GM21515 (cell line): ENCODE measurements at regions not wholly inside any gene's neighbourhood (a gene's known extent, or its start where the extent isn't known, plus 50 kb on each side); places are given as distances from the start of the nearest gene placed in this dataset.

Source experiments
- ATAC-seq: cut with Tn5 transposase; IDR thresholded peaks from one replicate; pipeline ENCODE4 v1.9.1; 2021; ENCODE audit not compliant: unreplicated experiment

DNA sequence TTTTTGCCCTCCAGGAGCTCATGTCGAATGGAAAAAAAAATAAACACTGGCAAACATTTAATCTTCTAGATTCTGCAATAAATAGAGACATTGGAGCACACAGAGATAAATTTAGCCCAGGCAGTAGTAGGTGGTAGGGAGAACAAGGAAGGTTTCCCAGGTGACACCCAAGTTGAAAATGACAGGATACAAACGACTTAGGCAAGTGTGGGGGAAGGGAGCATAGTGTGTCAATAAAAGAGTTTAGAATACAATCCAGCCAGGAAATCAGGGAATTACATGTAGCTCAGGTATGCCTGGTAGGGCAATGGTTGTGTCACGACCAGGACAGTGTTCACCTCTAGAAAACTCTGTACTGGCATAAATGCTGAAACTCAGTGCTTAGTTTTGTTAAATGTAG, 364.6 kb upstream of the AGTR1 start:
- ATAC-seq: no peak

DNA sequence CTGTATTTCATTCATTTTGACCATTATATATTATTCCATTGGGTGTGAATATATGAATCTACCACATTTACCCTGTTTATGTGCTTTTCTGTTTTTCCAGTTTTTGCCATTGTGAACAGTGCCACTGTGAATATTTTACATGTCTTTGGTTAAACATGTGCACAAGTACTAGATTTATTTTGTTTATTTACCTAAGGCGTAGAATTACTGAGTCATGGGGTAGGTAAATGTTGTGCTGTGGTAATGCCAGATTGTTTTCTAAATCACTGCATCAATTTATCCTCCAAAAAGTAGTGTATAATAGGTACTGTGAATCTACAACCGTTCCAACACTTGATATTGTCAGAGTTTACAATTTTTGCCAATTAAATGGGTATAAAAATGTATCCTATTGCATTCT, 362.1 kb upstream of the AGTR1 start:
- ATAC-seq: no peak

DNA sequence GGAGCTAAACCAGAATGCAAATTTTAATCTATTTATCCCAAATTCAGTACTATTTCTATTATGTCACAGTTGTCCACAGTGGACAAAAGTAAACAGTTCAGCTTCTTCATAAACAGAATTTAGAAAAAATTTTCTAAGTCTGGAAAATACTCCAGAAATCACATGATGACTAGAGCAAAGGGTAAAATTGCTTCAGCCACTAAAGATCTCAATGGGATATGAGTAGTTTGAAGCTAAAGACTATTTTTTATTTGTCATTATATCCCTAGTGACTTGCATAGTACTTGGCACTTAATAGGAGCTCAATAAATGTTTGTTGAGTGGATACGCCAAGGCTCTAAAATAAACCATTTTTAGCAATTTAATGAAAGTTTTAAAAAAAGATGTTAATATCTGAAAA, 354.3 kb upstream of the AGTR1 start:
- no peak for ATAC-seq

DNA sequence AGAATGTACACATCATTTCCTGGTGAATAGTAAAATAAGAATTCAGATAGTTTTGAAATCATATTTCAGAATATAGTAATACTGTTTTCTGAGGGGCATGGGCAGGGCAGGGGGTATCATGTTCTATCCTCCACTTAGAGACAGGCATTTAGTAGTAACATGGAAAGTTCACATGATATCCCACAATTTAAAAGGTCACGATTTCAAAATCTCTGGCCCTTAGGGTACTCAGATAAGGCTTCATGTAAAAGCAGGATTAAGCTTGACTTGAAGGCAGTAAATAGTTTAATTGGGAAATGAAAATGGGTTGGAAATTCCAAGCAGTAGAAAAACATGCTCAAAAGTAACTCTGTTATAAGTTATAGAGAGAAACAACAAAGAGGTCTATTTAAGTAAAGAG, 353.2 kb upstream of the AGTR1 start:
- ATAC-seq: no peak

DNA sequence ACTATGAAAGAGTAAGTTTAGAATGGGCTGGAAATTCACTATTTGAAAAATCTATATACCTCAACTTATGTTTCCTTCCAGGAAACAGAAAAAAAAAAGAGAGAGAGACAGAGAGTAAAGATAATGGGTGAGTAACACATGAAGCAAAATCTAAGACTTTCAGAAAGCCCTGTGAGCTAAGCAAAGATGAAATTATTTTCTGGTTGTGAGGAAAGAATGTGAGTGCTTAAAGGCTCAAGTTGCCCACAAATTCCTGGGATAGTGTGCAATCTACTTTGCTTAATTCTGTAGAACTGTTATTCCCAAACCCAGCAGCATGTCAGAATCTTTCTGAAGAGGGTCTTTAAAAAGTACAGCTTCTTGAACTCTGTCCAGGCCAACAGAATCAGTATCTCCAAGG, 337.7 kb upstream of the AGTR1 start:
- no peak for ATAC-seq

DNA sequence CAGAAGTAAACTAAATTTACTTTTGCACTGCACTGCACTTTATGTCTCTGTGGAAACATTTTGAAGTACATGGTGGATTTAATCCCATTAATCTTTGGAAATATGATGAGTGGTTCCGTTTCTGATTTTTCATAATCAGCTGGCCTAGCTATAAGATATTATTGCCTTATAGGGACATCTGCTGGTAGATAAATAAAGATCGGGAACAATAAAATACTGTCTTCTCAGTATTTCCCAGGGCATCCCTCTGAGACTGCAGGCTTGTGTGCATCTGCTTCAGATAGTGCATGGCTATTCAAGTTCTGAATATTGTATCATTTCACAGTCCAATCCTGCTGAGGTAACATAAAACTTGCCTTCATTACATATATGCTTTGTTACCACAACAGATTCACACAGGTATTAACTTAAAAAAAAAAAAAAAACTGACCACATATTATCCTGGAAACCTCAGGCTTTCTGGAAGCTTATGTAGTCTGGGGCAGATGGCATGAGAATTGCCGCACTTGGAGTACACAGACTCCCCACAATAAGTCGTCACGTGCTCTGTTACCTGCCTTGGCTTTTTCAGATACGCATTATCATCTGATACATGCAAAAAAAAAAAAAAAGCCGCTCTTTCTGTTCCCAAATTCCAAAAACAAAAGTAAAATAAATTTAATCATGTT, 330.8 kb upstream of the AGTR1 start:
- ATAC-seq: no peak

DNA sequence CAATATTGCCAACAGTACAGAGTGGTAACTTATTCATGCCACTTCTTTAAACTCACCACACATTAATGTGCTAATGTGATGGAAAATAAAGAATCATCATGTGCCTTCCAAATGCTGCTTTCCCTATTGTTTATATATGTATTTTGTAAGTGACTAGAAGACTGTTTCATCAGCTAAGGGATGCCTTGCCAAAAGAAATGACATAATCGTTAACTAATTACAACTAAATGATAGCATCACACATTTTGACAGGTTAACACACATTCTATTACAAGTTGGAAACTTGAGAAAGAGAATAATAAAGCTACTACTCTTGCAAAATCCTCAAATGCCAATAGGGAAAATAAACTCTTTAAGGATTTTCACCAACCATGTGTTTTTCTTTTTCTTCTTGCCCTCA, 329.9 kb upstream of the AGTR1 start:
- ATAC-seq: no peak

DNA sequence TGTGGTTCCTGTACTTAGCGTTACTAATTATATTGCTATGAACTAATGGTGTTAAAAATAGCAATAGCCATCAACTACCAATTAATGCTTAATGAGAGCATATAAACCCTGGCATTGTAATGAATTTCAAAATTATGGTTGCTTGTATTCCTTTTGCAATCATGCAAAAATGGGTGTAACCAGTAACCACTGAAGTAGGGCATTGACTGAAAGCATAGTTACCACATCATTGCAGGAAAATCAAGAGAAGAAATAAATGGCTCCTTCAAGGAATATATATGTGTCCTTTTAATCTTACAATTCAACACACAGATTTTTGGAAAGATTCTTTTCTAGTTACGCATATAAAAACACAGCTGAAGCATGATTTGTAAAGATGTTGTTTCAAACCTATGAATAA, 328.3 kb upstream of the AGTR1 start:
- no peak for ATAC-seq

DNA sequence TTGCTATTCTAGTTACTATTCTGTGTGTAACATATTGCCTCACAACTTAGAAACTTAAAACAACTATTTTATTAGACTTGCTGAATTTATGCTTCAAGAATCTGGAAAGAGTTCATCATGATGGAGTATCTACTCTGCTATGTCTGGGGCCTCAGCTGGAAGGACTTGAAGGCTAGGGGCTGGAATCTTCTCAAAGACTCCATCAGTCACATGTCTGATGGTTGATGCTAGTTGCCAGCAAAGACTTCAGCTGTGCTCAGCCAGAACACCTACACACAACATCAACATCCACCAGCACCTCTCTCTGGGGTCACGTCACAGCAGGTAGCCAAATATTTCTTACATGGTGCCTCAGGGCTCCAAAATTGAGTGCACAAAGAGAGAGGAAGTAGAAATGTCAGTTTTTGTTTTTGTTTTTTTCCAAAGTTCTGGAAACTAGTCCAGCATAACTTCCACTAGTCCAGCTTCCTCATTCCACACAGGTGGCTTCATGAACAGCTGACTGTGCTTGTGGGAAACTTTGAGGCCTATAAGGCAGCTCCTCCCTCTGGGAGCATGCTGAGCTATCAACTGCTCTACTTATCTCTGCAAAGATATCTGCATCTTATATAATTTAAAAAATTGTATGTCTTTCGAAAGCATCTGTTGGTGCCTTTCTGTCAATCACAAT, 325.4 kb upstream of the AGTR1 start:
- no peak for ATAC-seq

DNA sequence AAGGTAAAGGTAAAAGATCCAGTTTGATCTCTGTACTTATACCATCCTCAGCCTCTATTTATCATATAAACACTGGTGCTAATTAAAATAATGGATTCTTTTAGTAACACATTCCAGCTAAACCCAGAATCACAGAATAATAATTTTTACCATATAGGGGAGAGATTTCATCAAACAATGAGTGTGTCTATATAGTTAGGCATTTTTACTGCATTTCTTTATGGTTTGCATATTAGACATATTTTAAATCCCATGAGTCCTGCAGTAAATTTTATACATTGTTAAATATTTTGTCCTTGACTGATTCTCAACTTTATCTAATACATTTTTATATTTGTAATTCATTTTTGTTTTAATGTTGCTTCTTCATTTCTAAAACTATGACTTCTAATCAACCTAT, 323.7 kb upstream of the AGTR1 start:
- ATAC-seq: no peak

DNA sequence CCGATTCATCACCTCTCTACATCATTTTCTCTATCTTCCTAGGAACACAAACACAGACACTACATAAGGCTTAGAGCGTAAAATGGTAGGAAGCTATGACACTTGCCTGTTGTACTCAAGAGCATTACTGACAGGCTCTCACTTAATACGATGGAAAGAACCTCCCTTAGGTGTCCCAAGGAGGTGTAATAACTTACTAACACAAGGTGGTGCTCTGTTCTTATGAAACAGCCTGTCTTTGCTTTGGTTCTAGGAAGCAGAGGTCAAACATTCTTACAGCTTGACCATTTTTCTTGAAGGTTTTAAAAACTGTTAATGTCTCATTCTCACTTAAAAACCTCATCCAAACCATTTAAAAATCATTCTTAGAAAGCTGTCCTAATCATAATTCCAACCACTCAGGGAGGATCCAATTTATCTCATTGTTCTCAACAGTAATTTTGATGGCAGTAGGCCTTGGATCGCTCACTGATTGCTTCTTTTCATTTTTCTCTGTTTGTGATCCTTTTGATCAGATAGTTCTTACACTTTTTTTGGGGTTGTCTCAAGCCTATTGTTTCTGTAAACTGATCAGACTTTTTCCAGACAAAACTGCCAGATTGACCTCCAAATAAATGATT, 317.8 kb upstream of the AGTR1 start:
- peak; percentile 75 for ATAC-seq

DNA sequence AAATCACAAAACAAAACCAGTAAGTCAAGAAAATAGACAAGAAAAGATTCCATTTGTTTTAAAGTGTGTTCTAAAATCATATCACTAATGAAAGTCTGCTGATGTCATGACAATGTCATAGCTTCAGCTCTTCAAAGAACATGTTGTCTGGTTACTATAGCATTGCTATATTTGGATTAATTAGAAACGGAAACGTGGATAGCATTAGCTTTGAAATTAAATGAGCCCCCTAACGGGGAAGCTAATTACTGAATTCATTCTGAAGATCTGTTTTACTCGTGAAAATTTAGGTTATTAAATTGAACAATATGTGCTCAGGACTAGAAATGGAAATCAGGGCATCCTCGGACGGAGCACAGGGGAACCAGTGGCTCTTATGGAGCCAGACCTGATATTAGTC, 316.7 kb upstream of the AGTR1 start:
- no peak for ATAC-seq

DNA sequence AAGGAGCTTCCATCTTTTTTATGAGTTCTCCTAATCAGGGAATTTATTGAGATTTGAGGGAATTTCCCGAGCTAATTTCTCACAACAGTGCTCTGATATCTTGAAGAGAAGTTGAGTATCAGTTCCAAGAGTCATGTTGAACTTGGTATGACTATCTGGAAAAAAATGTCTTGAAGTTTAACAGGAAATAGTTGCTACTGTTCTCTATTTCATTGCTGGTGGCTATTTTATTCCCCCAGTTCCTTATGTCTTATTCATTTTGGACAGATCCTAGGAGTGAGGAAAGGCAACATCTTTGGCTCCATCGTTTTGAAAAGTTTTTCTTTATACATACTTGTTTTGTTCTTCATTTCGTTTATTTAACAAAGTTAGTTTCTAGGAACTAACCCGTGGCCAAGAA, 307.8 kb upstream of the AGTR1 start:
- no peak for ATAC-seq

DNA sequence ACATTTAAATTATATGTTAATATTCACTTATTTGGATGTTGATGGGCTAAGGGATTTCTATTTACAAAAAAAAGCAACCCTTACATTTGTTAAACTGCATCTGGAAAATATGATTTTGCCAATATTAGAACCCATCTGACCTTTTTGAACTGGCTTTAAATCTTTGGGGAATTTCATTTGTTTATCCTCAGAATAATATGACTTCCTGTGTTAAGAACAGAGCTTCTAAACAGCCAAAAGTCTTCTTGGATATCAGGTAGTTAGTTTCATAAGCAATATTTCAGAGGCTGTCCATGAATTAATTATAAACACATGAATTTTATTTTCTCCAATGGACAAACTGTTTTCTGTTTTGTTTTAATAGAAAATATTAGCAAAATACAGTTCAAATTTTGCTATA, 301.9 kb upstream of the AGTR1 start:
- ATAC-seq: no peak

DNA sequence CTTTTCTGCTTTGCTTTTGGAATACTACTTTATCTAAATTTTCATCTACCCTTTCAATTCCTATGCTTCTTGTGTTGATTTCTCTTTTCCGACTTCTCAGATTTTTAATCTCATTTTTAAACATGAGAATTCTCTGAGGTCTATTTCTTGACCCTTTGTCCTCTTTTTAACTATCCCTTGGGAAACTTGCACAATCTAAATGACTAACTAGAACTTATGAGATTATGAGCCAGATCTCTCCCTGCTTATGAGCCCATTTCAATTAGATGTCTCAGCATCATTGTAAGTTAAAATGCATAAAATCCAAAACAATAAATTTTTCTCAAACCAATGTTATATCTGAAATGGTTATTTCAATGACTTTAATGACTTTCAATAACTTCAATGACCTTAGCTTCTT, 296.9 kb upstream of the AGTR1 start:
- no peak for ATAC-seq

DNA sequence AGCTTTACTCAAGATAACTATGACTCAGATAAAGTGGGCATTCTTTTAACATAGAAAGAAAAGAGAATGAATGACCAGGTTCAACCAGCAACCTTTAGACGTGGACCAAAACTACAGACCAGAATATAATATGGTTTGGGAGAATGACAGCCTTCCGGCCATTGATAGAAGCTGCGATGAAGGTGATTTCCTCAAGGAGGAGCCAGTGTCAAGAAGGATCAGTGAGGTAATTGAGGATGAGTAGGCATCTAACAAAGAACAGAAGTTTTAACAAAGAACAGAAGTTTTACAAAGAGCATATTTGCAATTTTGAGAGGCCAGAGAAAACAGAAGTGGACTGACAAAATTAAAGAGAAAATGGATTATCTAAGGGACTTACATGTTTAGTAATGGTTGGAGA, 289.0 kb upstream of the AGTR1 start:
- no peak for ATAC-seq

DNA sequence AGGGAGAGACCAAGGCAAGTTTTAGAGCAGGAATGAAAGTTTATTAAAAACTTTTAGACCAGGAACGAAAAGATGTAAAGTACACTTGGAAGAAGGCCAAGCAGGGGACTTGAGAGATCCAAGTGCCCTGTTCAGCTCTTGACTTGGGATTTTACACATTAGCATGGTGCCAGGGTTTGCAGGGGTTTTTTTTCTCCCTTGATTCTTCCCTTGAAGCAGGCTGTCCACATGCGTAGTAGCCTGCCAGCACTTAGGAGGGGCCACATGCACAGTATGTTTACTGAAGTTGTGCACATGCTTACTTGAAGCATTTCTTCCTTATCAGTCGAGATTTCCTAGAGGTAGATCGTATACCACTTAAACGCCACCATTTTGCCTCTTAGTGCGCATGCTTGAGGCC, 277.5 kb upstream of the AGTR1 start:
- ATAC-seq: no peak

DNA sequence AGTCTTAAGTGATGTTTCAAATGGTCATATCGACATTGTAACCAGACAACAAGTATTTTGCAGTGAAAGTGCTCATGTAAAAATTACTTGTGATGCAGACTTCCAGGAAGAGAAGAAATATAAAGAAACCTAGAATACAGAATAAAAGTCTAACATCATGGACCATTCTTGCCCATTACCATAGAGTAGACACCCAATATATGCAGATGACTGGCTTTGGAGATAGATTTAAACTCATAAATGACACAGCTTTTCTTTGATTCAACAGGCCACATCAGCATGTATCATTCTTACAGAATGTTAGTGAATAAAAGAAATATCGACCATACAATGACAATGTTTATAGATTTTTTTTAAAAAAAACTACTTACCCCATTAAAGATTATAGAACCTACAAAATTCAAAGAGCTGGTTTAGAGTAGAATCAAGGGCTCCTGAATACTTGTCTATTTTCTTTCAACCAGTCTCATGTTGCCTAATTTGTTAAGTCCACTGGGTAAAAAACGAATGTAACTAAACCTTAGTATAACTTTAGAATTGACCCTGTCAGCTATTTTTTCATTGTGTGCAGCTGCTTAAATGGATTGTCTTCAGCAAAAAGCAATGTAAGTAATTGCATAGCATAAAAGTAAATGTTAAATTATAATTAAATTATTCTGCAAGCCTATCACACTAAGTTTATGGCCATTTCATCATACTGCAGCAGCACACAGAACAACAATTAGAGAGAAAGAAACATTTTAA, 268.7 kb upstream of the AGTR1 start:
- ATAC-seq: no peak

DNA sequence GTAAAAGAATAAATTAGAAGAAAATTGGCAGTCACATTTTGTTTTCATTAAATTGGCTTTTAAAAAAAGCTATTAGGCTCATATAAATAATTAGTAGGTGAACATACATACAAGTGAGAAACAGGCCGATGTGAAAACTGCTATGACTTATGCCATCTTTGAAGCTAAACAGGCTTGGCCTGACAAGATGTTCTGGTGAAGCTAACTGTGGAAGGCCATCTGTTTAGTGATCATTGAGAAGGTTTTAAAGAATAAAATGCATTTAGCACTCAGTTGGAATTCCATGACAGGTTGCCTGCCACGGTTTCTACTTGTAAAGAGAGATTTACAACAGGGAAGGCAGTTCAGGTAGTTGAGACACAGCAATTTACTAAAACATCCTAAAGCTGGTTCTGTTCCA, 264.0 kb upstream of the AGTR1 start:
- no peak for ATAC-seq

DNA sequence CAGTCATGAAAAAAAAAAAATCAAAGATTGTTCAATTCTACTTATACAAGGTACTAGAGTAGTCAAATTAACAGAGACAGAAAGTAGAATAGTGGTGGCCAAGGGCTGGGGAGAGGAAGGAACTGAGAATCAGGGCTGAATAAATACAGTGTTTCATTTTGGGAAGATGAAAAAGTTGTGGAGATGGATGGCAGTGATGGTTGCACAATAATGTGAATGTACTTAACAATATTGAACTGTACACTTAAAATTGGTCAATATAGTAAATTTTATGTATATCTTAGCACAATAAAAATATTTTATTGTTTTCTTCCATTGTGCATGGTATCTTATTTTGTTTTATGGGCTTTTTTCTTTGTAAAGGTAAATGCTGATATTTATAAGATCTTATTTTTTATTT, 262.2 kb upstream of the AGTR1 start:
- no peak for ATAC-seq

DNA sequence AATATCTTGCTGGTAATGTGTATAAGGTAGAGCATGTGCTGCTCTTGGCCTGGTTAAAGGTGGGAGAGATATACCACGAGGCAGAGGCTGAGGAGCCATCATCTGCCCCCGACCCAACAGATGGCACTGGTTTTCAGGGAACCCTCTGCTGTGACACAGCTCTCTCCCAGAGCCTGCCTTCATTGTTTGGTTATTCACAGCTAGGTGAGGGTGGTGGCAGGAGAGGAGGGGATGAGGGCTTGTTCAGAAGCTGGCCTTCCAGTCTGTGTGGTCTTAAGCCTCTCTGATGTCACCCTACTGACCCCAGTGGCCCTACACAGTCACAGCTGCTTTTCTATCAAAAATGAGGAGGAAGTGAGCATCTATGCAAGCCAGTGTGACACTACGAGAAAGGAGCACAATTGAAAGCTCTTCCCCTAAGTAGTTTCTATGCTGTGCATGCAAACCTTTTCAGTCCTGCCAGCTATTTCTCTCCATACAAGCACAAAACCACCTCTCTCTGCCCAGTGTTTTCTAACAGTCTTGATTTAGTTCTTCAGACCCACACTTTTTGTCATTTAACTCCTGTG, 258.4 kb upstream of the AGTR1 start:
- peak; percentile 69 for ATAC-seq

DNA sequence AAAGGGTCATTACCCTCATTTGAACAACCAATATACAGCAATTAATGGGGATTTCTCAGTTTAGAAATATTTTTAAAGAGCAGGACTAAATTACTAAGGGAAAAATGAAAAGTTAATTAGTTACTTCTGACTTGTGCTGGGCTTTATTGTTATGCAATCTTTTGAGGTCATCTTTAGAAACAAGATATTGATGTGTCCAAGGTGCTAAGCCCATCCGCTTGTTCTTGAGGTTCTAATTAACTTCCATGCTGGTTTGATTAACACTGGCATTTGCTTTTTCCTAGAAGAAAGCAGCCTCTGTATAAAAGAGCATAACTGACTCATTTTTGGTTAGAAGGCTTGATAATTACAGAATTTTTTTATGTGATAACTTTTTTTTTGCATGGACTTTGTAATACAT, 256.5 kb upstream of the AGTR1 start:
- no peak for ATAC-seq
